Upper lobe of left lung (tissue), 4 donors: ENCODE measurements at regions not wholly inside any gene's neighbourhood (a gene's known extent, or its start where the extent isn't known, plus 50 kb on each side); places are given as distances from the start of the nearest gene placed in this dataset.

ENCODE experiments used
- CTCF ChIP-seq, 6 experiments: fragments of 450-650 bp in 4 of 6; fragments of 200-600 bp in 2 of 6; sonication (generic) in 2 of 6; IDR thresholded peaks; one replicate each; pipeline ENCODE4 v1.5.1; 2016 to 2019; ENCODE audit warnings: antibody characterized with exemption in 6 of 6
- EP300 ChIP-seq, 4 donors: sonication (generic); formaldehyde crosslinking; IDR thresholded peaks; one replicate each; pipeline ENCODE4 v1.5.1; 2017; ENCODE audit warnings: antibody characterized with exemption in 4 of 4, control low read depth in 2 of 4

- TF ChIP-seq CTCF (IDR thresholded peaks at IDR 0.05): no peak
- TF ChIP-seq EP300 (IDR thresholded peaks at IDR 0.05): no peak
Measured at GRCh38 chr11:8834379-8834778, 76.6 kb upstream of the AKIP1 start.
